Posterior cingulate gyrus (tissue), 11 donors: ENCODE measurements at regions not wholly inside any gene's neighbourhood (a gene's known extent, or its start where the extent isn't known, plus 50 kb on each side); places are given as distances from the start of the nearest gene placed in this dataset.
A peak's percentile ranks its signal among the peaks of the same experiment; 100 is the strongest.
"Not testable (repeated sequence)": the region's sequence is repeated elsewhere in the genome, so short reads cannot be mapped to it uniquely, and the experiment has no call there.

Source experiments
- DNase-seq, 10 donors: peaks; one replicate each; pipeline versions ENCODE4 v3.0.0 to v3.0.0-alpha.2; 2020 to 2021; ENCODE audit warnings: mixed read lengths in 3 of 10
- intact Hi-C: fragments of 100-400 bp; cut with DNase I; formaldehyde crosslinking; loops from one replicate; pipeline ENCODE4 v1.15.1; 2023

- DNase-seq, intact Hi-C loops: not testable (repeated sequence)
Measured at GRCh38 chr11:55431541-55431940, 63.8 kb downstream of the OR4A15 start.

- intact Hi-C loops, result no loop called here
- no peak for DNase-seq
Measured at GRCh38 chr11:55457641-55458040, 89.9 kb downstream of the OR4A15 start.

GRCh38 chr11:55459871-55460270 is 92.1 kb downstream of the OR4A15 start:
- intact Hi-C loops, DNase-seq: not testable (repeated sequence)

GRCh38 chr11:55474321-55474720 is 79.9 kb upstream of the OR4C15 start:
- DNase-seq, result no peak
- intact Hi-C loops, result no loop called here

GRCh38 chr11:55481416-55481815 is 72.9 kb upstream of the OR4C15 start:
- DNase-seq, result no peak
- intact Hi-C loops, result no loop called here

- DNase-seq, result peak in 1 of 10 donors; percentile 59
- intact Hi-C loops, result no loop called here
Measured at GRCh38 chr11:55497068-55497467, 57.2 kb upstream of the OR4C15 start.

- intact Hi-C loops, result no loop called here
- no peak for DNase-seq
Measured at GRCh38 chr11:55501014-55501413, 53.3 kb upstream of the OR4C15 start.

GRCh38 chr11:55503449-55503848 is 50.8 kb upstream of the OR4C15 start:
- intact Hi-C loops, result no loop called here
- no peak for DNase-seq
